Activated T-cell treated with anti-CD3 and anti-CD28 coated beads, Interleukin-2, amount 50 U/mL, for 4 hours (primary cell): ENCODE measurements at regions not wholly inside any gene's neighbourhood (a gene's known extent, or its start where the extent isn't known, plus 50 kb on each side); places are given as distances from the start of the nearest gene placed in this dataset.
A peak's percentile ranks its signal among the peaks of the same experiment; 100 is the strongest.
"Not testable (repeated sequence)": the region's sequence is repeated elsewhere in the genome, so short reads cannot be mapped to it uniquely, and the experiment has no call there.

Source experiments
- ATAC-seq, 2 donors: fragments of 200-7000 bp; cut with Tn5 transposase; one replicate each; pipeline ENCODE4 v1.10.0; 2021
- DNase-seq: peaks from one replicate; pipeline ENCODE4 v3.0.0-alpha.2; 2020
- H3K27me3 Mint-ChIP-seq: one replicate; pipeline ENCODE4 v1.8.0; 2021; ENCODE audit warnings: low read depth, mixed read lengths
- H3K36me3 Mint-ChIP-seq: one replicate; pipeline ENCODE4 v1.8.0; 2022; ENCODE audit warnings: mixed read lengths; ENCODE audit not compliant: insufficient read depth
- H3K4me1 Mint-ChIP-seq: one replicate; pipeline ENCODE4 v1.8.0; 2021; ENCODE audit warnings: low read depth, mixed read lengths
- H3K4me3 Mint-ChIP-seq: one replicate; pipeline ENCODE4 v1.8.0; 2021; ENCODE audit warnings: mild to moderate bottlenecking, moderate library complexity, mixed read lengths
- H3K9me3 Mint-ChIP-seq: one replicate; pipeline ENCODE4 v1.8.0; 2021; ENCODE audit warnings: mixed read lengths

DNA sequence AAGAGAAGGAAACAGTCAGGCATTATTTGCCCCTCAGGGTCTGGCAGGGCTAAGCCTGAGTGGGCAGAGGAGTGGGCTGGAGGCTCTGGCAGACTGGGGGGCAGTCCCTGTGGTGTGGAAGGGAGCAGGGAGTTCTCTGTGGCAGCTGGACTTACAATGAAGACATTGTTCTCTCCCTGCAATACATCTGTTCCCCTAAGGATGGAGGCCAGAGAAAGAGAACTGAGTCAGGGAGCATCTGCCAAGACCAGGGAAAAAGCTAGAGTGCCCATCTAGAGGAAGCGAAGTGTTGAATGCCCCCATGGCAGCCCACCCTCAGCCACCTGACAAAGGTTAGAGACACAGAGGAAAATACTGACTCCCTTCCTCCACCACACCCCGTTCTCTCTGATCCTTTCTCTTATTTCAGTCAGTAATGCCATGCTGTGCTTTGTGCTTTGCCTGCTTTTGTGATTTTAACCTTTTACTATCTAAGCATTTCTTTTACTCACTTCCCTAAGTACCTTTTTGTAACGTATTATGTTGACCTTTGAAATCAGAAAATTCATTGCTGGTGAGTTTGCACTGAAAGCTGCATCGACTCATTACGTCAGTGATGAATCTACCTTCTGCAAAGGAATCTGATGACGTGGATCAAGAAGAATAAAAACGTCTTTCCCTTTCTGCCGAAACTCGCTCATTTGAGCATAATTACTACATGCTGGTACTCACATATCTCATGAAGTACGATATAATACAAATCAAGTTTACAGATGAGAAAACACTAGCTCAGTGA, 76.0 kb downstream of the ACTL7B start:
- DNase-seq = no peak
- no peak for ATAC-seq
- Mint-ChIP-seq H3K27me3 (peaks cover 32% of the 10 kb centered on the region), H3K4me3 (no peak overlapping the region), H3K36me3 (no peaks in the 10 kb centered on the region), H3K4me1 (peaks cover 3% of the 10 kb centered on the region), H3K9me3 (no peaks in the 10 kb centered on the region)

DNA sequence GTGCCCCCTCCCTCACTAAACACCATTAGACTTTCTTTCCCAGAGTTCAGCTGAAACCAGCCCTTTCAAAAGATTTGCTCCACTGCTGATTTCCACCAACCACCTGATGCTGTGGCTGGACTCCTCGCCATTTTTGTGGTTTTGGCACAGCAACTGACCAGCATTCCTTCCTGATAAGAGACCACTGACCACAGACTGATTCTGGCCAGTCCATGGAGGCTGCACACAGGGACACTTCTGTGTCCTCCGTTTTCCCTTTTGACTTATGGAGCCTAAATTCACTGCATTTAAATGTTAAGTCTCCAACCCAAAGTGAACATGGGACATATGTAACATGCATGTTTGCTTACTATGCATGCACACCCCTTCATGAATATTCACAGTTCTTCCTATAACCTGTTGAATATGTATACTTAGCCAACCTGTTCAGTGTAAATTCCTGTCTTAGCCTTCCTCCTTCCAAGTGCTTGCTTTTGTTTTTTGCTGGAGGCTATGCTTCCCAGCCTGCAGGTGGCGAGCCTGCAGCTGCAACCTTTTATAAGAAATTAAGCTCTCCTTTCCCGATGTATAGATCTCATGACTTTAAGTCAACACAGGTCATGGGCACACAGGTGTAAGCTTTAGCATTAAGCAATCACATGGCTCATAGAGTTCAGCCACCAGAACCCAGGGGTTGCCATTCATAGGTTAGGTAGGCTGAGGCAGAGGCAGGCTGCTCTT, 78.7 kb downstream of the ACTL7B start:
- Mint-ChIP-seq H3K36me3 (no peaks in the 10 kb centered on the region), H3K9me3 (no peaks in the 10 kb centered on the region), H3K4me1 (no peaks in the 10 kb centered on the region), H3K4me3 (no peak overlapping the region), H3K27me3 (peaks cover 26% of the 10 kb centered on the region)
- ATAC-seq (no peak), DNase-seq (no peak)

DNA sequence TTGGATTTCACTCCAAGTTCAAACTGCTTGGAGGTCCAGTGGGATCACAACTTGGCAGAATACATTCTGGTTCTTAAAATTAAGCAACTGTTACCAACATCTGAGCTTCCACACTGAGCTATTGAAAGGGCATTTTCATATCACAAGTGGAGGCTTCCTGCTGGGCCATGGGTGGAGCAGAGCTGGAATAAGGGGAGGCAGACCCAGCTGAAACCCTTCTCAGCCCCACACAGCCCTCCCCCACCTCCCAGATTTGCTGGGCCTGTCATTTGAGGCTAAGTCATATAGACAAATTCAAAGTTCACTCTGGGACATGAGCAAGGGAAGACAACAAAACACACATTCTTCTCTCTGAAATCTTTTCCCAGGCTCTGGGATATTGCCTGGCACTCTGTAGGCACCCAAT, 79.9 kb downstream of the ACTL7B start:
- H3K4me3 Mint-ChIP-seq = no peak overlapping the region
- no peaks in the 10 kb centered on the region for H3K9me3 Mint-ChIP-seq
- peaks cover 16% of the 10 kb centered on the region for H3K27me3 Mint-ChIP-seq
- H3K4me1 Mint-ChIP-seq = no peaks in the 10 kb centered on the region
- H3K36me3 Mint-ChIP-seq = no peaks in the 10 kb centered on the region
- no peak for DNase-seq
- no peak for ATAC-seq

DNA sequence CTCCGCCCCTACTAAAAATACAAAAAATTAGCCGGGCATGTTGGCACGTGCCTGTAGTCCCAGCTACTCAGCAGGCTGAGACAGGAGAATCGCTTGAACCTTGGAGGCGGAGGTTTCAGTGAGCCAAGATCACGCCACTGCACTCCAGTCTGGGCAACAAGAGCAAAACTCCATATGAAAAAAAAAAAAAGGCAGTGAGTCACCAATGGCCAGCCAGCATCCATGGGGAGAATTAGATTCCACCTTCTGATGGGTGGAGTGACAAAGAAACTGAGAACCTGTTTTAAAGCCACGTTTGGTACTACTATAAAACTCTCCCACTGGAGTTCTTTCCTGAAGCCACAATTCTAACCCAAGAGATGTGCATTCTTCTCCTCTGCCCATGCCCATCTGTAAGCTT, 81.7 kb downstream of the ACTL7B start:
- ATAC-seq, H3K36me3 Mint-ChIP-seq, H3K9me3 Mint-ChIP-seq, H3K4me3 Mint-ChIP-seq, H3K4me1 Mint-ChIP-seq, DNase-seq, H3K27me3 Mint-ChIP-seq: not testable (repeated sequence)

DNA sequence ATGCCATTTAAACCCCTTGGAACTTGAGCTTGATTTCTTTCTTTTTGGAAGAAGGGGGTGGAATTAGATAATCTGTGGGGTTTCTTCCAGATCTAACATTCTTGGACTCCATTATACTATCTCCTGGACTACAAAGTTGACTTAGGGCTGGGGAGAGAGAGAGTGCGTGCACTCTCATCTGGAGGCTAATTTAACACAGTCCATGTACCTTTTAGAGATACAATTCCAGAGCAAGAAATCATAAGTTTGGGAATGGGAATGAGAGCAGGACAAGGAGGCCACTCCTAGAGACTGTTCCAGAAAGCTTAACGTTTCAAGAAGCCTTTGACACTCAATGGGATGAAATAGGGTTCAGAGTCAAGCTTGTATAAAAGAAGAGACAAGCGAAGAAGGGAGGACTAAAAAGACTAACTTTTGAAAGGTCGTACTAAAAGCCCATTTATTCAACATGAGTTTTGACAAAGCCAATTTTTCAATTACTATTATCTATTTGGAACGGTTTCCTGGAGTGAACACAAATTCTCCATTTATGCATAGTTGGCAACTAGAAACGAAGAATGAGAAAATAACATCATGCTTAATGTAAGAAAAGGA, 83.4 kb downstream of the ACTL7B start:
- Mint-ChIP-seq H3K4me3 (no peak overlapping the region), H3K27me3 (peaks cover 2% of the 10 kb centered on the region), H3K4me1 (no peaks in the 10 kb centered on the region), H3K9me3 (peaks cover 8% of the 10 kb centered on the region), H3K36me3 (no peaks in the 10 kb centered on the region)
- DNase-seq (no peak), ATAC-seq (no peak)

DNA sequence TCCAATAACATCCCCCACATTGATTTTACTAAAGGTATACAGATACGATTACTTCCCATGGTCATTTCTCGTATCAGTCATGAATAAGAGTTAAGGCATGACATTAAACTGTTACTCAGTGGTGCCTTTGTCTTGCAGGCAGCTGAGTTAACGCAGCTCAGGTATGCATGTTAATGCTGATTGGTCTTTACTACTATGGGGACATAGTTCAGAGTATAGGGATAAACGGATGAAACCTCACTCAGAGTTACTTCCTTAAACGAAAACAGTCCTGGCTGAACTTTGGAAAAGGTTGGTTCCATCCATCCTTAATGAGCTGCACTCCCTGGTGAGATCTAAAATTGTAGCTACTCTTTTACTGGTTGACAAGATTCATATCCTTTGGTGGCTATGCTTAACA, 87.0 kb downstream of the ACTL7B start:
- Mint-ChIP-seq H3K4me1 (no peaks in the 10 kb centered on the region), H3K4me3 (no peak overlapping the region), H3K27me3 (peaks cover 2% of the 10 kb centered on the region), H3K9me3 (peaks cover 8% of the 10 kb centered on the region), H3K36me3 (no peaks in the 10 kb centered on the region)
- ATAC-seq (no peak), DNase-seq (no peak)

DNA sequence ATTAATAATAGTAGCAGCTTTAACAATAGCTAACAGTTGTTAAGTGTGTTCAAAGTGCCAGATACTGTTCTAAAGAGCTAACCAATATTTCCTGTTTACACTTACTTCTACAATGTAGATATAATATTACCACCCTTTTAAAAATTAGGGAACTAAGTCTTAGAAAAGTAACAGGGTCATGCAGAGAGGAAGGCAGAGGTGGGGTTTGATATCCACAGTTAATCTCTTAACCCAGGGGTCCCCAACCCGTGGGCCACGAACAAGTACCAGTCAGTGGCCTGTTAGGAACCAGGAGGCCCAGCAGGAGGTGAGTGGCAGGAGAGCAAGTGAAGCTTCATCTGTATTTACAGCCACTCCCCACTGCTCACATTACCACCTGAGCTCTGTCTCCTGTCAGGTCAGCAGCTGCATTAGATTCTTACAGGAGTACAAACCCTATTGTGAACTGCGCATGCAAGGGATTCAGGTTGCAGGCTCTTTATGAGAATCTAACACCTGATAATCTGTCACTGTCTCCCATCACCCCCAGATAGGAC, 89.1 kb downstream of the ACTL7B start:
- Mint-ChIP-seq H3K4me1 (no peaks in the 10 kb centered on the region), H3K4me3 (no peak overlapping the region), H3K9me3 (peaks cover 8% of the 10 kb centered on the region), H3K27me3 (peaks cover 2% of the 10 kb centered on the region), H3K36me3 (no peaks in the 10 kb centered on the region)
- no peak for DNase-seq
- no peak for ATAC-seq

DNA sequence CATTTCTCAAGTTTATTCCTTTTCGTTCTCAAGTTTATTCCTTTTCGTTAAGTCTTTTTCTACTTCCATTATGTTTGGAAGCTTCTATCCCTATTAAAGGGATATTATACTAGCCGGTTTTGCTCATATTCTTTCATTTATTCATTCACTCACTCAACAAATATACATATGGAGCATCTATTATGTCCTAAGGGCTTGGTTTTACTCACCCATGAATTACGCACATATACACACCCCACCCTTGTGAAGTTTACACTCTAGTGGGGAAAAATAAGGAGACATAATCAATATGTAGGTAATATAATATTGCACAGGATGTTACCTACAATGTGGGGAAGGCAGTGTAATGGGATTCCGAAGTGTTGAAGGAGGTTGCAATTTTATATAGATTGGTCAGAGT, 90.5 kb downstream of the ACTL7B start:
- H3K27me3 Mint-ChIP-seq = peaks cover 2% of the 10 kb centered on the region
- peaks cover 7% of the 10 kb centered on the region for H3K9me3 Mint-ChIP-seq
- ATAC-seq = no peak
- H3K36me3 Mint-ChIP-seq = no peaks in the 10 kb centered on the region
- DNase-seq = no peak
- peaks cover 1% of the 10 kb centered on the region for H3K4me1 Mint-ChIP-seq
- no peak overlapping the region for H3K4me3 Mint-ChIP-seq

DNA sequence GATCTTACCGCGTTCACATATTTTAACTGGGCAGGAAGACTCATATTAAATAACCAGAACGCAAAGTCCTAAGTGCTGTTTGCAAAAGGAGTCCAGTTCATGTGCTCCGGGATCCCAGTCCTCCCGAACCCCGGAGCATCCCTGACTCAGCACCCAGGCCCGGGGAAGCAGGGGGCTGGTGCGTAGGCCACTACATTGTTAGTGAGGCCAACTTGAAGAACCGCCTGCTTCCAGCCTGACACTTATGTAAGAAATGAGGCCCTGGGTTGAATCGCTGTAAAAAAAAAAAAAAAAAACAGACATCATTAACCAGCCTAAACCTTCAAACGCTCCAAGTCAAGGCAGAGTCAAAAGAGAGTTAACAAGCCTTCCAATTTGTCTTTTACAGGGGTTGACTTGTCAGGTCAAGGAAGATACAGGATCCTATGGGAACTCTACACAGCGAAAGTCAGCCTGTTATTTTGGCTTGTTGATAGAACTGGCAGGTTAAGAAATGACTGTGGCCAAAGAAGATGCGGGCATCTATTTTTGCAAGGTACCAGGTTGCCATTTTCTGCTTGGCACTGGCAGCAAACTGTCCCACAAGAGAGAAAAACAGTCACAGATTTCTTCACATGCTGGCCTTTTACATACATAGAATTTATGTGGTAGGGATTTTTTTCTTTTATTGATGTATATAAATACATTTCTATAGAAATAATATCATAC, 93.3 kb downstream of the ACTL7B start:
- H3K4me3 Mint-ChIP-seq = no peak overlapping the region
- no peaks in the 10 kb centered on the region for H3K36me3 Mint-ChIP-seq
- no peaks in the 10 kb centered on the region for H3K27me3 Mint-ChIP-seq
- no peak for DNase-seq
- no peak for ATAC-seq
- peaks cover 1% of the 10 kb centered on the region for H3K4me1 Mint-ChIP-seq
- H3K9me3 Mint-ChIP-seq = no peaks in the 10 kb centered on the region

DNA sequence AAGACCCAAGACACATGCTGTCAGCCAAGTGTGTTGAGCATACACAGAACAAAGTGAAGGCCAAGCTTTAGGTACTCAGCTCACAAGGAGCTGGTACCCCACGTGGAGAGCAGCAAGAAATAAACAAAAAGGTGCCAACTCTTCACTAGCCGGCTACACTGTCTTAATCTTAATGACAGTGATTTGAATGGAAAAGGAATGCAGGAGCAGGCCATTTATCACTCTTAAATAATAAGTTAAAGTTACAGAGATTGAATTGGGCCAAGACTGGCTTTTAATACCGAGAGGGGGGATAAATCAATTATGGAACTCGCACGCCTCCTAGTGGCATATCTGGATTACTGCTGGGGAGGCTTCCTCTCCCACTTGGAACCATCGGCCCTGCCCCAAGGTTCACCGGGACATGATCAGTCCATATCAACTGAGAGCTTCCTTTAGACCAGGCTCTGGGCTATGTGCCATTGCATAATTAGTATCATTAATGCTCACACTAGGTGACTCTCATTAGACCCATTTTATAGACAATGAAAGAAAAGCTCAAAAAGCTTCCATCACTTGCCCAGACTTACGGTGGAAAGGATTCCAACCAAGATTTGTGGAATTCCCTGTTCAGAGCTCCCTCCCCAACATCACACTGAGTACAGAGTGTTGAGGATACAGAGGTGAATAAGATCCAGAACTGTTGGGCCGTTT, 94.0 kb downstream of the ACTL7B start:
- ATAC-seq = peak in 1 of 2 donors; percentile 53

DNA sequence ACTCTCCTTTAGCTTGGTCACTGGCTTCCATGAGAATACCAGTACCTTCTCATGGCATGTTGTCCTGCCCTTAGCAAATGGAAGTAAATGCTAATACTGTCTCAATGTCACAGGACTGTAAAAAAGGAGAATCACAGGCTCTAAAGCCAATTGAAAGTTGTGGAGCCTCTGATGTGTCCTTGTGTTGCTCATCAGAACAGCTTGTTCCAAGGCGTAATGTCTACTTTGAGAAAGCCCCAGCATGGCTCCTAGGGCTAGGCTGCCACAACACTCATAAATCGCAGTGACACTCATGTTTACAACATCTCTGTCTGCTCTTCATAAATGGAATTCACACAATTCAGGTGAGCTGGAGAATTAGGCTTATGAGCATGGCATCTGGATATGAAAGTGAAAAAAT, 94.9 kb downstream of the ACTL7B start:
- DNase-seq (no peak), ATAC-seq (no peak)
- Mint-ChIP-seq H3K4me3 (no peak overlapping the region), H3K9me3 (no peaks in the 10 kb centered on the region), H3K4me1 (peaks cover 1% of the 10 kb centered on the region), H3K27me3 (no peaks in the 10 kb centered on the region), H3K36me3 (no peaks in the 10 kb centered on the region)

More for the DNA sequence above, 94.0 kb downstream of the ACTL7B start:
- no peaks in the 10 kb centered on the region for H3K9me3 Mint-ChIP-seq
- no peak overlapping the region for H3K4me3 Mint-ChIP-seq
- H3K36me3 Mint-ChIP-seq = no peaks in the 10 kb centered on the region
- H3K27me3 Mint-ChIP-seq = no peaks in the 10 kb centered on the region
- no peak for DNase-seq
- peaks cover 1% of the 10 kb centered on the region for H3K4me1 Mint-ChIP-seq

DNA sequence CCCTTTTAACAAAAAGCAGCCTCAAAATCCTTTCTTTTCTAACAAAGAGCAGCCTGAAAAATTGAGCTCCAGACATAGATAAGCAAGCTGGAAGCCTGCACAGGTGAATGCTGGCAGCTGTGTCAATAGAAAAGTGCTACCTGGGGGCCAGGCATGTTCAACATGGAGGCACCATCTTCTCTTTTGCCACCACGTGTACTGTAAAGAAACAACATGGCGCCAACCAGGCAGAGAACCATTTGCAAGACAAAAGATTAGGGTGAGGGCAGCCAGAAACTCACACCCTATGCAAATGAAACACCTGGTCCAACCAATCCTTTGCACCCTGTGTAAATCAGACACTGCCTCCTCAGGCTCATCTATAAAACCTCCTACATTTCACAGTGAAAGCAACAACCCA, 96.0 kb downstream of the ACTL7B start:
- Mint-ChIP-seq H3K27me3 (no peaks in the 10 kb centered on the region), H3K9me3 (no peaks in the 10 kb centered on the region), H3K4me1 (peaks cover 1% of the 10 kb centered on the region), H3K4me3 (no peak overlapping the region), H3K36me3 (no peaks in the 10 kb centered on the region)
- ATAC-seq = no peak
- DNase-seq = no peak

DNA sequence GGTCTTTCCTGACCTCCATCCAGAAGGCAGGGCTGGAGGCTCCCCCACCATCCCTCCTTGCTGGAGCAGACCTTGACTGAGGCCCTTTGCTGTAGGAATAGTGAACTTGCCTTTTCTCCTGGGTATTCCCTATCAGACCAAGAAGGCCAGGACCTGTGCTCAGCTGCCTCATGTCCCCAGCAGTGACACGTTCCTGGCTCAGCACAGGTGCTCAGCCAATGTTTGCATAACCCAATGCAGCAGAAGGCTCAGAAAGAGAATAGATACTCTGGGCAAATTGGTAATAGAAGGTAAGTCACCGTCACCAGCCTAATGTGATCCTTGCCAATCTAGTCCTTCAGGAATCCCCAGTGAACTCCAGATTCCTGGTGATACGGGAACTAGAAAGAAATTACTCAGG, 96.4 kb downstream of the ACTL7B start:
- no peaks in the 10 kb centered on the region for H3K36me3 Mint-ChIP-seq
- H3K4me1 Mint-ChIP-seq = peaks cover 1% of the 10 kb centered on the region
- ATAC-seq = no peak
- H3K27me3 Mint-ChIP-seq = no peaks in the 10 kb centered on the region
- no peak for DNase-seq
- H3K4me3 Mint-ChIP-seq = no peak overlapping the region
- H3K9me3 Mint-ChIP-seq = no peaks in the 10 kb centered on the region
